ENCODE measurements at regions not wholly inside any gene's neighbourhood (a gene's known extent, or its start where the extent isn't known, plus 50 kb on each side); places are given as distances from the start of the nearest gene placed in this dataset.

DNA sequence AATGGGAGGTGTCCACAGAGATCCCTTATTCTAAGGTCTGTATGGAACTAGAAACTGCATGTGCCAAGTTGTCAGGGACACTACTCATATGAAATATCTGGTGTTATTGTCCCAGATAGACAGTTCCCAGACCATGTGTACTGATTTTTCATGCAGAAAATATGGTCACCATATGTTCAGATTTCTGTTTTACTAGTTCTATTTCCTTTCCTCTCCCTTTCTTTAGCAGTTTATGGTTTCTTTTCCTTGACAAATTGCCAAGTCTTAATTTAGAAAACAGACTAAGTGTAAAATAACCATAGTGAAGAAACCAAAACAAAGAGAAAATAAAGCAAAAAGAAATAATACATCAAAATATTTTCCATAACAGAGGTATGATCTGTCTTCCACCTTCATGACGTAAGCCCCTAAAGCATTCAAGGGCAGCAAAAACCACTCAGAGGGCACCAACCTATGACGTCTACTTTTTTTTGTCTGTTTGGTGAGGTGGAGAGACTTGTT, 248.5 kb downstream of the KCTD12 start:
- no peak for TF ChIP-seq EZH2 (IDR thresholded peaks at IDR 0.05)
- TF ChIP-seq POLR2AphosphoS5 (IDR thresholded peaks at IDR 0.05; ENCODE audit: borderline replicate concordance, low read depth, low read length) = no peak
